ENCODE measurements at regions not wholly inside any gene's neighbourhood (a gene's known extent, or its start where the extent isn't known, plus 50 kb on each side); places are given as distances from the start of the nearest gene placed in this dataset.

DNA sequence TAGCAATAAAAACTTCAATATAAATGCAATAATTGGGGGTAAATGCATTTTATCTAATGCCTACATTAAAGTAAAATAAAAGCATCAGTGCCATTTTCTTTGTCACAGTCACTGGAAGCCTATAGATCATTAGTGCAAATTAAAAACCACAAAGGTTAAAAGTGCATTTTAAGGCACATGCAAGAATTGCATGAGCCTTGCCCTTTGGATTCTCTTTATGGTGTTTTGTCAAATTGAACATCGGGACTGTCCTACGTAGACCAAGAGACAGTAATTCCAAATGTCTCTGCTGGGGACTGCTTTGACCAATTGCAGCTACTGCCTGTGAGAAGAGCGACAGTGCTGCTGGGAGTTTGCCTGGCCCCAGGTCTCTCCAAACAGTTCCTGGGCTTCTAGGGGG, 130.3 kb upstream of the SATB2 start:
- H3K27ac ChIP-seq, result no peak overlapping the region
- no peak for TF ChIP-seq CTCF (conservative IDR thresholded peaks at IDR 0.05)

- H3K27ac ChIP-seq, result no peak overlapping the region
These were observed 128.9 kb upstream of the SATB2 start for GRCh38 chr2:199586646-199587045.

GRCh38 chr2:199583676-199584075, 125.9 kb upstream of the SATB2 start:
- no peak for TF ChIP-seq CTCF (conservative IDR thresholded peaks at IDR 0.05)
- H3K27ac ChIP-seq, result no peak overlapping the region

More at GRCh38 chr2:199586646-199587045, 128.9 kb upstream of the SATB2 start:
- no peak for TF ChIP-seq CTCF (conservative IDR thresholded peaks at IDR 0.05)

DNA sequence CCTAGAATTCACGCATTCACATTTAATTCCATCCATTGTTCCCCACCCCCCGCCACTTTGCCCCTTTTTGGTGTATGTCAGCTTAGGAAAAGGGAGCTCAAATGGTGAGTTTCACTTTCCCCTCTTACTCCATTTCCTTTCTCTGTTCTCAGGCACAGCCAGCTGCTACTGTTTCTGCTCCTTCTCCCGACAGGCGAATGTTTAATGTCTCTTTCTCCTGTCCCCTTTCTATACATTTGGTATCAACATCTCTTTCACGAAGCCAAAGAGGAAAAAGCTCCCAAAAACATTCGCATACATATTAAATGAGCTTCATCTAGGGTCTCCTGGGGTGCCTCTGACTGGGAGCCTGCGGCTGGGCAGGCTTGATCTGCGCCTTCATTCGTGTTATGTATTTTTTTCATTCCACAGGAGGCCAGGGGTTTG, 124.2 kb upstream of the SATB2 start:
- H3K27ac ChIP-seq, result no peak overlapping the region
- TF ChIP-seq CTCF (conservative IDR thresholded peaks at IDR 0.05), result no peak

GRCh38 chr2:199581408-199581807, 123.7 kb upstream of the SATB2 start:
- no peak for TF ChIP-seq CTCF (conservative IDR thresholded peaks at IDR 0.05)
- H3K27ac ChIP-seq, result no peak overlapping the region

DNA sequence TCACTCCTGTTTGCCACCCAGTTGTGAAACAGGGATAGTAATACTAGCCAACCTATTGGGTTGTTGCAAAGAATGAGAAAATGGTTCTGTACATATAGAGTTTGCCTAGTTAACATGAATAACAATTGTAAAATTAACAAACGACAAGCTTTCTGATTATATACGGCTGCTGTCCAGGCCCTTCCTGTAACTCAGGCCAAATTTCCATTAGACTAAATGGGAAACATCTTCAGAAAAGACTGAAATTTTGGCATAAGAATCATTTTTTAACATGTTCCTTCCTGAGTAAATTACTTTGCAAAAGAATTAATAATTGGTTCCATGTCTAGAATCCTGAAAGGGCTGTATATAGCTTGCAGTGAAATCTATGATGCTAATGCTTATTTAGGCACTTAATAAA, 117.7 kb upstream of the SATB2 start:
- no peak overlapping the region for H3K27ac ChIP-seq
- TF ChIP-seq CTCF (conservative IDR thresholded peaks at IDR 0.05), result no peak

DNA sequence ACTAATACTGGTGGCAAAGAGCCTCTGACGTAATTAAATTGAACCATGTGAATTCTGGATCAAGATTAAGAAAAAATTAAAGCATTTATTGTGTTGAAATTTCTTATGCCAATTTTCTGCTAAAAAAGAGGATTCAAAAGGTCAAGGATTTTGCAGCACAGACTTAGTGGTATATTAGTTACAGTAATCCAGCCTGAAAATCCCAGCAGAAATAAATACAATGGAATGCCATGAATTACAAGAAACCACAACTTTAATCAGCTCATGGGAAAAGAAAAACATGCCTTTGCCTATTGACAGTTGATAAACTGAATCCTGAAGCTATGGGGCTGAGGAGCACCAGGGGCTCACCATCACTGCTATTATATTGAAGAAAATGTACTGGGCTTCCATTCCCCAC, 114.8 kb upstream of the SATB2 start:
- no peak for TF ChIP-seq CTCF (conservative IDR thresholded peaks at IDR 0.05)
- no peak overlapping the region for H3K27ac ChIP-seq

GRCh38 chr2:199570934-199571333, 113.2 kb upstream of the SATB2 start:
- H3K27ac ChIP-seq, result no peak overlapping the region
- no peak for TF ChIP-seq CTCF (conservative IDR thresholded peaks at IDR 0.05)

Measured in VCaP (cell line).